BE2C (cell line): ENCODE measurements at regions not wholly inside any gene's neighbourhood (a gene's known extent, or its start where the extent isn't known, plus 50 kb on each side); places are given as distances from the start of the nearest gene placed in this dataset.

ENCODE experiments used
- DNase-seq: peaks from one replicate; pipeline ENCODE4 v3.0.0-alpha.2; 2020
- H3K27me3 ChIP-seq: fragments of 250-450 bp; sonication (Bioruptor Pico); 2 replicates; pipeline ENCODE4 v1.5.1; 2020; ENCODE audit warnings: mild to moderate bottlenecking
- H3K36me3 ChIP-seq: fragments of 250-450 bp; sonication (Bioruptor Pico); 2 replicates; pipeline ENCODE4 v1.5.1; 2020; ENCODE audit warnings: mild to moderate bottlenecking
- H3K4me1 ChIP-seq: fragments of 250-450 bp; sonication (Bioruptor Pico); 2 replicates; pipeline ENCODE4 v1.5.1; 2020
- H3K4me3 ChIP-seq: 2 replicates; pipeline ENCODE4 v1.5.1; 2011; ENCODE audit warnings: low read depth, low read length
- H3K9me3 ChIP-seq: fragments of 250-450 bp; sonication (Bioruptor Pico); 2 replicates; pipeline ENCODE4 v1.5.1; 2020
- TF ChIP-seq, protein P1 (sequence below): IDR thresholded peaks from 2 replicates; pipeline ENCODE4 v1.5.1; 2012; ENCODE audit warnings: mild to moderate bottlenecking, low read depth, low read length

DNA sequence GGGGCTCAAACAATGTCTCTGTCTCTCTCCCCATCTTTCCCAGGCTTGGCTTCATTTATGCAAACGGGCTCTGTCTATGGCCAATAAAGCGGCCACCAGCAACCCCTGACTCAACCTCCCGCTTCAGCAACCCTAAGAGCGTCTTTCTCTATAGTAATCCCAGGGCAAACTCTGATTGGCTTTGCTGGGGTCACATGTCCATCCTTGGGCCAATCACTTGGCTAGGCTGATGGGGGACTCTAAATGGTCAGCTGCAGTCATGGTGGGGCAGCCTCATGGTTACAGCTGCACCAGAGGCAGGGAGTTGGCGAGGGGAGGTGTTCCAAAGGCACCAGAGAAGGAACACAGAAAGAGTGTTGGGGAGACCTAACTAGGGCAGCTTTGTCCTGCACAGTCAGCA lies 68.5 kb upstream of the BLCAP start:
- TF ChIP-seq, protein P1, sequence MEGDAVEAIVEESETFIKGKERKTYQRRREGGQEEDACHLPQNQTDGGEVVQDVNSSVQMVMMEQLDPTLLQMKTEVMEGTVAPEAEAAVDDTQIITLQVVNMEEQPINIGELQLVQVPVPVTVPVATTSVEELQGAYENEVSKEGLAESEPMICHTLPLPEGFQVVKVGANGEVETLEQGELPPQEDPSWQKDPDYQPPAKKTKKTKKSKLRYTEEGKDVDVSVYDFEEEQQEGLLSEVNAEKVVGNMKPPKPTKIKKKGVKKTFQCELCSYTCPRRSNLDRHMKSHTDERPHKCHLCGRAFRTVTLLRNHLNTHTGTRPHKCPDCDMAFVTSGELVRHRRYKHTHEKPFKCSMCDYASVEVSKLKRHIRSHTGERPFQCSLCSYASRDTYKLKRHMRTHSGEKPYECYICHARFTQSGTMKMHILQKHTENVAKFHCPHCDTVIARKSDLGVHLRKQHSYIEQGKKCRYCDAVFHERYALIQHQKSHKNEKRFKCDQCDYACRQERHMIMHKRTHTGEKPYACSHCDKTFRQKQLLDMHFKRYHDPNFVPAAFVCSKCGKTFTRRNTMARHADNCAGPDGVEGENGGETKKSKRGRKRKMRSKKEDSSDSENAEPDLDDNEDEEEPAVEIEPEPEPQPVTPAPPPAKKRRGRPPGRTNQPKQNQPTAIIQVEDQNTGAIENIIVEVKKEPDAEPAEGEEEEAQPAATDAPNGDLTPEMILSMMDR, result no peak
- Histone ChIP-seq H3K4me1 (peaks cover 26% of the 10 kb centered on the region), H3K4me3 (no peak overlapping the region), H3K9me3 (no peaks in the 10 kb centered on the region), H3K36me3 (no peaks in the 10 kb centered on the region), H3K27me3 (no peaks in the 10 kb centered on the region)
- no peak for DNase-seq

DNA sequence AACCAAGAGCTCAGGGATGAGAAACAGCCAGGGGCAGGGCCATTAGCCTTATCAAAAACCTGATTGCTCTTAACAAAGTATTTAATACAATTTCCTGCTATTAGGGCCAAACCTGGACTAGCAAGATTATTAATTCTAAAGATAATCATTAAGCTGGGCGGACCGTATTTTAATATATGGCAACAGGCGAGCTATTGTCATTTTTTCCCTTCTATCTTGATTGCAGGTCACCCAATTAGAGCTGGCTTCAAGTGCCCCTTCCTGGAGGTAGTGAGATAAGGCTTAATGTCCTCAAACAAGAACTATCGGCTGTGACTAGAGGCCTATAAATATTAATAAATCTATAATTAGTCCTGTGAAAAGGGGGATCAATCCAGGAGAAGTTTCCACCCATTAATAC lies 66.0 kb upstream of the BLCAP start:
- no peaks in the 10 kb centered on the region for H3K27me3 ChIP-seq

DNA sequence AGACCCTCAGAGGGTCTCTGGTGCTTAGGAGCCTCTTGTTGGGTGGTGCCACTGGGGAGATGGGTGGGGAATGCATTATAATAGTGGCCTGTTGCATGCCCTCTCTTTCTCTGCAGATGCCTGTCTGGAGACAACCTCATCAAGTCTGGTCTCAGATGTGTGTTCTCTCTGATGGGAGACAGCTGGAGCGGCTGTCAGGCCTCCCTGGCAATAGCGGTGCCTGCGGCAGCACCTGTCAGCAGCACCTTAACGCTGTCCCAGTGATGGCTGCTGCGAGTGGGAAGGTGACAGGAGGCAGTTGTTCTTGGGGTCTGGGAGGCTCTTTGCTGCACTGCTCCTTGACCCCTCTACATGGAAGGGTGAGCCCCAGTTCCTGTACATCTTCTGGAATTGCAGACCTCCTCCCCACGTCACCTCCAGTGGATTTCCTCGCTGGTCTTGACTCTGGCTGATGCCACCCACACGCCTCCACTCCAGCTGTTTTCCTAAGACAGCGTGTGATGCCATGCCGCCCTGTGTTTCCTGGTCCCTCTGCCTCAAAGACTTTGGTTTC lies 63.3 kb upstream of the BLCAP start:
- no peaks in the 10 kb centered on the region for H3K9me3 ChIP-seq
- peaks cover 4% of the 10 kb centered on the region for H3K4me1 ChIP-seq
- no peak overlapping the region for H3K4me3 ChIP-seq
- TF ChIP-seq, protein P1, result no peak
- H3K27me3 ChIP-seq, result no peaks in the 10 kb centered on the region
- DNase-seq, result peak; percentile 34
- no peaks in the 10 kb centered on the region for H3K36me3 ChIP-seq

More for the DNA sequence above, 66.0 kb upstream of the BLCAP start:
- Histone ChIP-seq H3K9me3 (no peaks in the 10 kb centered on the region), H3K4me3 (no peak overlapping the region), H3K4me1 (peaks cover 21% of the 10 kb centered on the region), H3K36me3 (no peaks in the 10 kb centered on the region)
- TF ChIP-seq, protein P1, result no peak
- DNase-seq, result no peak

DNA sequence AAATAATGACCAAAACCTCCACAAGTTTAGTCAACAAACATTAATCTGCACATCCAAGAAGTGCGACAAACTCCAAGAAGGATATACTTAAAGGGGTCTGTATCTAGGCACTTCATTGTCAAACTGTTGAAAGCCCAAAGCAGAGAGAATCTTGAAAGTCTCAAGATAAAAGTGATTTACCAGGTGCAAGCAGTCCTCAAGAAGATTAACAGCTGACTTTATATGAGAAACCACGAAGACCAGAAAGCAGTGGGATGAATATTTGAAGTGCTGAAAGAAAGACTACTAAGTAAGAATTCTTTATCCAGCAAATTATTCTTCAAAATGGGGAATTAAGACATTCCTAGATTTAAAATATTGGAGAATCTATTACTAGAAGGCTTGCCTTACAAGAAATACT lies 58.4 kb upstream of the BLCAP start:
- TF ChIP-seq, protein P1, result no peak
- H3K4me1 ChIP-seq, result no peaks in the 10 kb centered on the region
- no peaks in the 10 kb centered on the region for H3K36me3 ChIP-seq
- no peak for DNase-seq
- H3K4me3 ChIP-seq, result no peak overlapping the region
- no peaks in the 10 kb centered on the region for H3K27me3 ChIP-seq
- H3K9me3 ChIP-seq, result no peaks in the 10 kb centered on the region

DNA sequence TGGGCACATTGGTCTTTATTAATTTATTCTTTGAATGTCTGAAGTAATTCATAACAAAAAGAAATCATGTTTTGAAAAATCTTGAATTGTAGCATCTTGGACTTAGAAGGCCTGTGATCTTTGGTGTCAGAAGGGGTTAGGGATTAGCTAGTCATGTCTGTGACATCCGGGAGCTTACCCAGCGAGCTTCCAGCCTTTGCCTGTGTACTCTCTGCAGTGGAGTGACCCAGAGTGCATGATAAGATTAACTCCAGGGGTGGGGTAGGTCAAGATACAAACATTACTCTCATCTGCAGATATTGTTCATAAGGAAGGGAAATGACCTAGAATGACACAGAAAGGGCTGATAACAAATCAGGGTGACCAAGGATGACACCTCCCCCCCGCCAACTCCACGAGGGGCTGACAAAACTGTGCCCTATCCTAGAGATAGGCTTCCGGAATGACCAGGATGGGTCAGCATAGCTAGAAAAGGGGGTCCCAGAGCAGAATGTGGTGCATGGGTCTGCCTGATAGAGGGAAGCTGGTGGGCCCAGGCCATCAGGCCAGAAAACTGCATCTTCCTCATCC lies 56.6 kb upstream of the BLCAP start:
- no peaks in the 10 kb centered on the region for H3K36me3 ChIP-seq
- H3K4me3 ChIP-seq, result no peak overlapping the region
- TF ChIP-seq, protein P1, result no peak
- no peak for DNase-seq
- no peaks in the 10 kb centered on the region for H3K4me1 ChIP-seq
- H3K9me3 ChIP-seq, result no peaks in the 10 kb centered on the region
- H3K27me3 ChIP-seq, result no peaks in the 10 kb centered on the region

DNA sequence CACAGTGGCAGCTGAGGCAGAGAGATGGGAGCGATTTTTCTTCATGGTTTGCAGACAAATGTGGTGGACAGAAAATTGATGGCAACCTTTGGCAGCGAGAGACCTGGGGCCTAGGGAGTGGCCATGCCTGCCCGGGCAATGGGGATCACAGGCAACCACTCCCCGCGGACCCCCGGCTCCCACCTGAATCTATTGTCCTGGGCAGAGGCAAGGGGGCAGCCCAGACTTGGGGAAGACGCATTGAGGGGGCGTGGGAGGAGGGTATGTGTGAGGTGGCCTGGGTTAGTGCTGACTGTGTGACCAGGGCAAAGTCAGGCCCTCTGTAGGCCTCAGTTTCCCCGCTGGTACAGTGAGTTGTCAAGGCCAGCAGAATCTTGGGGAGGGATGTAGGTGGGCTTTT lies 53.6 kb upstream of the BLCAP start:
- no peaks in the 10 kb centered on the region for H3K27me3 ChIP-seq
- DNase-seq, result no peak
- TF ChIP-seq, protein P1, result no peak
- H3K9me3 ChIP-seq, result no peaks in the 10 kb centered on the region
- H3K36me3 ChIP-seq, result no peaks in the 10 kb centered on the region
- no peaks in the 10 kb centered on the region for H3K4me1 ChIP-seq
- H3K4me3 ChIP-seq, result no peak overlapping the region
